ENCODE measurements at regions not wholly inside any gene's neighbourhood (a gene's known extent, or its start where the extent isn't known, plus 50 kb on each side); places are given as distances from the start of the nearest gene placed in this dataset.

DNA sequence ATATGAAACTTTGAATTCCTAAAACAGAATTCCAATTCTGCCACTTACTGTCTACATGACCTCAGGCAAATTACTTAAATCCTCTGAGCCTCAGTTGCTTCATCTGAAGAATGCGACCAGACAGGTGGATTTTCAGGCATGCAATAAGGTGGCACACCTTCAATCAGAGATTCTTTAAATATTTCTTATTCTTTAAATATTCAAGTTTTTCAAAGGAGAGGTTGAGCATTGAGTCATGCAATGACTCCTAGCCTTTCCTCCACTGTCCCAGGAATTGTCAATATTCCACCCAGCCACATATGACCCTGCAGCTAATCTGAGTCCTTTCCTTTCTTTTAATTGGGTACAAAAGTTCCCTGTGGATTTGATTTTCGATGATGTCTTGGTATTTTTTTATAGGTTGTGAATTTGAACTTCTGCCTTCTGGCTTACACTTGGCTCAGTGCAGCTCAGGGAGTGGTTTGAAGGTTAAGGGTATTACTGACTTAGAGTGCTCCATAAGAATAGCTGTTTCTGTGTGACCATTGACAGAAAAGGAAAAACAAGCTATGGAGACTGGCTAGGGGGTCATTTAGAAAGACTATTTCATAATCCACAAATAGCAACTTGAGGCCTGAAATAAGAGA lies 52.2 kb upstream of the PRDX6 start:
- Histone ChIP-seq H3K4me3 (no peak overlapping the region), H3K4me1 (peaks cover 24% of the 10 kb centered on the region), H3K27ac (no peak overlapping the region), H3K9me3 (no peaks in the 10 kb centered on the region), H3K4me2 (peak overlapping the region; percentile 20; the same call in 1 of the 3 replicates)
- ATAC-seq (no peak), DNase-seq (ENCODE audit: low read depth in 1 of 2, low spot score in 1 of 2) (no peak), FAIRE-seq (no peak)
- TF ChIP-seq RFX5 (IDR thresholded peaks at IDR 0.05) (peak; percentile 69; the same call in 1 of the 2 replicates), MAFK (IDR thresholded peaks at IDR 0.05; ENCODE audit: partially characterized antibody) (no peak)
- POLR2A ChIA-PET = no interaction called here
- WGBS (ENCODE audit: missing lambda C conversion rate) = 21% methylated on average over 2 of the region's 2 CpGs
- CTCF ChIA-PET = interaction anchor here (0.9 to 9.3 kb wide), 6 partner anchors 28 to 681 kb away, joined by 3 to 59 read pairs (median 3); partner anchors contain the start of gene DARS2

DNA sequence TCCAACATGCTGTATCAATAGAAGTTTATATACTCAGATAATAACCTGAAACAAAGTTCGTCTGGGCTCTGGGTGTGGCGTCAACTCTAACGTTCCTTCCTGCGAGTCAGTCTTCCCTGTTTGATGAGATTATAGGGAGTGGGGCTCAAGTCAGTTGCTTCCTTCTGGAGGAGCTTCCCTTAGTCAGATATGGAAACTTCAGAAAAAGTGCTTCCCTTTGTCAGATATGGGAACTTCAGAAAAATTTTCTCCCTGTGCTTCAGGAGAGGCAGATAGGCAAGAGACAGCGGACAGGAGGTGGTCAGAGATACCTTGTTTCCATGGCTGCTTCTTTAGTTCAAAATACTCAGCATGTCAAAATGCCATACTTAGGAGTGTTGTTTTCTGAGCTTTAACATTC lies 51.1 kb upstream of the PRDX6 start:
- DNase-seq (ENCODE audit: low read depth in 1 of 2, low spot score in 1 of 2) = no peak
- no peak for FAIRE-seq
- Histone ChIP-seq H3K9me3 (no peaks in the 10 kb centered on the region), H3K27ac (no peak overlapping the region), H3K4me3 (no peak overlapping the region), H3K4me2 (no peak overlapping the region), H3K4me1 (peaks cover 35% of the 10 kb centered on the region)
- CTCF ChIA-PET = interaction anchor here (0.9 to 9.3 kb wide), 4 partner anchors 99 to 682 kb away, joined by 3 to 59 read pairs (median 4); no protein-coding TSS in a partner anchor
- ATAC-seq = no peak
- WGBS (ENCODE audit: missing lambda C conversion rate) = 70% methylated on average over 5 of the region's 5 CpGs
- TF ChIP-seq CBX8 (IDR thresholded peaks at IDR 0.05) (no peak), POLR2A (IDR thresholded peaks at IDR 0.05; ENCODE audit: low read length) (no peak), ELK1 (IDR thresholded peaks at IDR 0.05; ENCODE audit: low read depth, low read length) (no peak), E2F6 (IDR thresholded peaks at IDR 0.05; ENCODE audit: borderline replicate concordance, low read depth) (no peak)
- POLR2A ChIA-PET = no interaction called here

- ATAC-seq (no peak), FAIRE-seq (no peak), DNase-seq (ENCODE audit: low read depth in 1 of 2, low spot score in 1 of 2) (no peak)
- Histone ChIP-seq H3K4me1 (peaks cover 35% of the 10 kb centered on the region), H3K4me2 (no peak overlapping the region), H3K9me3 (no peaks in the 10 kb centered on the region), H3K4me3 (no peak overlapping the region), H3K27ac (no peak overlapping the region)
- 56% methylated on average over 9 of the region's 9 CpGs for WGBS (ENCODE audit: missing lambda C conversion rate)
- POLR2A ChIA-PET = no interaction called here
- CTCF ChIA-PET = interaction anchor here (1.2 to 9.3 kb wide), 3 partner anchors 79 to 683 kb away, joined by 3 to 59 read pairs (median 5); no protein-coding TSS in a partner anchor
- TF ChIP-seq REST (IDR thresholded peaks at IDR 0.05) = no peak
- no peak for TF ChIP-seq FOXS1 (CRISPR knock-in tag; IDR thresholded peaks at IDR 0.05)
- TF ChIP-seq BHLHE40 (IDR thresholded peaks at IDR 0.05; ENCODE audit: low read depth, low read length) = no peak
- no peak for TF ChIP-seq GATA3 (IDR thresholded peaks at IDR 0.05; ENCODE audit: borderline replicate concordance)
- no peak for TF ChIP-seq CHD4 (IDR thresholded peaks at IDR 0.05; ENCODE audit: borderline replicate concordance)
Measured at GRCh38 chr1:173427146-173428054, 49.7 kb upstream of the PRDX6 start.
